Astrocyte (in vitro differentiated cells and primary cell): ENCODE measurements at regions not wholly inside any gene's neighbourhood (a gene's known extent, or its start where the extent isn't known, plus 50 kb on each side); places are given as distances from the start of the nearest gene placed in this dataset.

Experiments used
- DNase-seq: peaks from one replicate; pipeline ENCODE4 v3.0.0-alpha.2; 2010; ENCODE audit warnings: low read depth
- FAIRE-seq: peaks from 2 replicates; lab custom pipeline; 2011; peaks lifted over from hg19 to GRCh38; lab: Jason Lieb, UNC
- H2AFZ ChIP-seq: 2 replicates; pipeline ENCODE4 v1.6.0; 2012; ENCODE audit warnings: low read depth, low read length, inconsistent platforms
- H3K27ac ChIP-seq: 2 replicates; pipeline ENCODE4 v1.5.1; 2011; ENCODE audit warnings: low read depth, low read length, inconsistent platforms
- H3K27me3 ChIP-seq: 2 replicates; pipeline ENCODE4 v1.6.0; 2011; ENCODE audit warnings: low read length, inconsistent platforms; ENCODE audit not compliant: insufficient read depth
- H3K36me3 ChIP-seq: 2 replicates; pipeline ENCODE4 v1.5.1; 2011; ENCODE audit warnings: low read length, inconsistent platforms; ENCODE audit not compliant: insufficient read depth
- H3K4me1 ChIP-seq: 2 replicates; pipeline ENCODE4 v1.5.1; 2011; ENCODE audit warnings: low read length, inconsistent platforms; ENCODE audit not compliant: insufficient read depth
- H3K4me2 ChIP-seq: 2 replicates; pipeline ENCODE4 v1.6.0; 2012; ENCODE audit warnings: low read length, inconsistent platforms
- H3K4me3 ChIP-seq: 2 replicates; pipeline ENCODE4 v1.5.1; 2011; ENCODE audit warnings: low read depth, mild to moderate bottlenecking, low read length, inconsistent platforms; ENCODE audit not compliant: insufficient read depth
- H3K79me2 ChIP-seq: 2 replicates; pipeline ENCODE4 v1.6.0; 2012; ENCODE audit warnings: mild to moderate bottlenecking, low read length, inconsistent platforms; ENCODE audit not compliant: insufficient read depth
- H3K9ac ChIP-seq: 2 replicates; pipeline ENCODE4 v1.6.0; 2012; ENCODE audit warnings: mild to moderate bottlenecking, low read length, inconsistent platforms
- H3K9me3 ChIP-seq: 2 replicates; pipeline ENCODE4 v1.5.1; 2012; ENCODE audit warnings: low read depth, mild to moderate bottlenecking, low read length, inconsistent platforms; ENCODE audit not compliant: insufficient read depth
- H4K20me1 ChIP-seq: 2 replicates; pipeline ENCODE4 v1.6.0; 2012; ENCODE audit warnings: low read length, inconsistent platforms; ENCODE audit not compliant: insufficient read depth
- H3K27ac Mint-ChIP-seq: one replicate; pipeline ENCODE4 v1.8.0; 2021; ENCODE audit warnings: mild to moderate bottlenecking, mixed read lengths; ENCODE audit not compliant: unreplicated experiment
- H3K27me3 Mint-ChIP-seq: one replicate; pipeline ENCODE4 v1.8.0; 2021; ENCODE audit warnings: low read depth, mixed read lengths; ENCODE audit not compliant: unreplicated experiment
- H3K36me3 Mint-ChIP-seq: one replicate; pipeline ENCODE4 v1.8.0; 2021; ENCODE audit warnings: low read depth, mixed read lengths; ENCODE audit not compliant: unreplicated experiment
- H3K4me1 Mint-ChIP-seq: one replicate; pipeline ENCODE4 v1.8.0; 2021; ENCODE audit warnings: low read depth, mixed read lengths; ENCODE audit not compliant: unreplicated experiment
- H3K4me3 Mint-ChIP-seq: one replicate; pipeline ENCODE4 v1.8.0; 2021; ENCODE audit warnings: mild to moderate bottlenecking, moderate library complexity, mixed read lengths; ENCODE audit not compliant: unreplicated experiment
- H3K9me3 Mint-ChIP-seq: one replicate; pipeline ENCODE4 v1.8.0; 2021; ENCODE audit warnings: mild to moderate bottlenecking, mixed read lengths; ENCODE audit not compliant: unreplicated experiment
- CTCF ChIP-seq: IDR thresholded peaks from 2 replicates; pipeline ENCODE4 v1.5.1; 2011; ENCODE audit warnings: low read depth, mild to moderate bottlenecking, inconsistent platforms, low read length, moderate library complexity; ENCODE audit not compliant: insufficient read depth
- EZH2 ChIP-seq: IDR thresholded peaks from 2 replicates; pipeline ENCODE4 v1.6.1; 2012; ENCODE audit warnings: mild to moderate bottlenecking, low read length, inconsistent platforms; ENCODE audit not compliant: insufficient read depth

GRCh38 chr1:239982762-239983161, 108.9 kb upstream of the FMN2 start:
- H3K27me3 ChIP-seq: no peaks in the 10 kb centered on the region
- H3K36me3 ChIP-seq: no peaks in the 10 kb centered on the region
- Mint-ChIP-seq H3K4me1 (no peaks in the 10 kb centered on the region), H3K36me3 (no peaks in the 10 kb centered on the region), H3K27ac (no peak overlapping the region), H3K9me3 (peaks cover 13% of the 10 kb centered on the region), H3K27me3 (peaks cover 2% of the 10 kb centered on the region), H3K4me3 (no peak overlapping the region)
- H3K27ac ChIP-seq: no peak overlapping the region
- no peak for TF ChIP-seq CTCF
- TF ChIP-seq EZH2: no peak
- H3K9ac ChIP-seq: no peak overlapping the region
- no peak overlapping the region for H3K4me2 ChIP-seq
- H4K20me1 ChIP-seq: no peaks in the 10 kb centered on the region
- H3K4me1 ChIP-seq: no peaks in the 10 kb centered on the region
- FAIRE-seq (no peak), DNase-seq (peak; percentile 43)
- no peaks in the 10 kb centered on the region for H3K79me2 ChIP-seq
- no peak overlapping the region for H2AFZ ChIP-seq
- peaks cover 3% of the 10 kb centered on the region for H3K9me3 ChIP-seq
- no peak overlapping the region for H3K4me3 ChIP-seq

- Histone ChIP-seq H3K4me3 (no peak overlapping the region), H4K20me1 (no peaks in the 10 kb centered on the region), H3K9ac (no peak overlapping the region), H2AFZ (no peak overlapping the region), H3K4me1 (no peaks in the 10 kb centered on the region), H3K4me2 (no peak overlapping the region), H3K27ac (no peak overlapping the region), H3K9me3 (peaks cover 3% of the 10 kb centered on the region), H3K36me3 (no peaks in the 10 kb centered on the region), H3K79me2 (no peaks in the 10 kb centered on the region), H3K27me3 (no peaks in the 10 kb centered on the region)
- no peaks in the 10 kb centered on the region for H3K4me1 Mint-ChIP-seq
- no peak for TF ChIP-seq EZH2
- TF ChIP-seq CTCF: no peak
- H3K36me3 Mint-ChIP-seq: no peaks in the 10 kb centered on the region
- peaks cover 9% of the 10 kb centered on the region for H3K9me3 Mint-ChIP-seq
- no peak for FAIRE-seq
- H3K4me3 Mint-ChIP-seq: no peak overlapping the region
- peaks cover 6% of the 10 kb centered on the region for H3K27me3 Mint-ChIP-seq
- H3K27ac Mint-ChIP-seq: no peak overlapping the region
- no peak for DNase-seq
These were observed 106.6 kb upstream of the FMN2 start for GRCh38 chr1:239985044-239985443.

- H3K27ac ChIP-seq: no peak overlapping the region
- H2AFZ ChIP-seq: no peak overlapping the region
- H3K4me3 ChIP-seq: no peak overlapping the region
- TF ChIP-seq EZH2 (no peak), CTCF (peak; percentile 84)
- H3K4me2 ChIP-seq: no peak overlapping the region
- Mint-ChIP-seq H3K4me3 (no peak overlapping the region), H3K36me3 (no peaks in the 10 kb centered on the region), H3K4me1 (no peaks in the 10 kb centered on the region), H3K27ac (no peak overlapping the region), H3K9me3 (peaks cover 5% of the 10 kb centered on the region), H3K27me3 (peaks cover 8% of the 10 kb centered on the region)
- FAIRE-seq: no peak
- H4K20me1 ChIP-seq: no peaks in the 10 kb centered on the region
- no peaks in the 10 kb centered on the region for H3K4me1 ChIP-seq
- H3K9ac ChIP-seq: no peak overlapping the region
- H3K27me3 ChIP-seq: no peaks in the 10 kb centered on the region
- peaks cover 3% of the 10 kb centered on the region for H3K9me3 ChIP-seq
- no peaks in the 10 kb centered on the region for H3K36me3 ChIP-seq
- no peaks in the 10 kb centered on the region for H3K79me2 ChIP-seq
- DNase-seq: peak; percentile 29
These were observed 104.5 kb upstream of the FMN2 start for GRCh38 chr1:239987103-239987745.
